GM12892 (cell line): ENCODE measurements at regions not wholly inside any gene's neighbourhood (a gene's known extent, or its start where the extent isn't known, plus 50 kb on each side); places are given as distances from the start of the nearest gene placed in this dataset.

ENCODE experiments used
- POLR2A ChIP-seq: IDR thresholded peaks from 2 replicates; pipeline ENCODE4 v1.6.1; 2011; ENCODE audit warnings: low read depth, low read length, control low read depth
- POLR2AphosphoS5 ChIP-seq: IDR thresholded peaks from 2 replicates; pipeline ENCODE4 v1.6.1; 2011; ENCODE audit warnings: low read depth, low read length, control low read depth
- TAF1 ChIP-seq: IDR thresholded peaks from 2 replicates; pipeline ENCODE4 v1.6.1; 2011; ENCODE audit warnings: low read depth, mild to moderate bottlenecking, control low read depth, low read length, borderline replicate concordance

DNA sequence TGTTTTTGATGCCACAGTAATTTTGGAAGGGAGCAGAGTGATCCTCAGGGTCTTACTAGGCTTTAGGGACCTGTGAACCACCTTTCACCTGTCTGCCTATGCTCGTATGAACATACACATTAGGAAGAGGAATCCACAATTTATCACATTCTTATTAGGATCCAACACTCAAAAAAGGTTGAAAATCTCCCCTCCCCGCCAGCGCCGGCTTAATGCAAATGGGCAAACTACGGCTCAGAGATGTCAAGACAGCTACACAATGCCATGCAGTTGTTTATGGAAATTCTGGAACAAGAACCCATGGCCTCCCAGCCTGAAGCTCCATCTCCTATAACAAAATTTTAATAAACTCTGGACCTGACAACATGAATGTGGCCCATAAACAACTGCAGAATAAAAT is 375.9 kb upstream of the ACVR2A start:
- TF ChIP-seq TAF1 (no peak), POLR2A (no peak), POLR2AphosphoS5 (no peak)
